ENCODE measurements at regions not wholly inside any gene's neighbourhood (a gene's known extent, or its start where the extent isn't known, plus 50 kb on each side); places are given as distances from the start of the nearest gene placed in this dataset.

GRCh38 chr14:52202151-52202550, 65.3 kb upstream of the PTGDR start:
- no peaks in the 10 kb centered on the region for H3K79me2 ChIP-seq (ENCODE audit: insufficient read depth)
- no peak overlapping the region for H3K4me3 ChIP-seq (ENCODE audit: low read depth in 2 of 2, low read length in 1 of 2)
- no peaks in the 10 kb centered on the region for H3K9me2 ChIP-seq
- H3K4me2 ChIP-seq, result no peak overlapping the region
- no peaks in the 10 kb centered on the region for H4K20me1 ChIP-seq (ENCODE audit: insufficient read depth)
- no peaks in the 10 kb centered on the region for H3K9me3 ChIP-seq
- no peaks in the 10 kb centered on the region for H3F3A ChIP-seq (replicated peaks; ENCODE audit: insufficient read depth)
- no peaks in the 10 kb centered on the region for H3K36me3 ChIP-seq (replicated peaks in 1 of 2; ENCODE audit: control insufficient read depth in 1 of 2, insufficient read depth in 2 of 2, low read length in 1 of 2)
- H3K27ac ChIP-seq (ENCODE audit: low read depth in 2 of 2, low read length in 1 of 2), result no peak overlapping the region
- H3K9ac ChIP-seq, result no peak overlapping the region
- no peak for DNase-seq
- H3K27me3 ChIP-seq (ENCODE audit: insufficient read depth), result no peaks in the 10 kb centered on the region
- POLR2A ChIA-PET, result no interaction called here
- no peaks in the 10 kb centered on the region for H3K4me1 ChIP-seq (ENCODE audit: control insufficient read depth in 1 of 2, insufficient read depth in 2 of 2, low read depth in 1 of 2, low read length in 1 of 2)
- TF ChIP-seq FOXM1 (IDR thresholded peaks at IDR 0.05; ENCODE audit: low read depth) (no peak), REST (IDR thresholded peaks at IDR 0.05; ENCODE audit: low read depth, low read length) (no peak), JUND (IDR thresholded peaks at IDR 0.05) (no peak), ELF1 (IDR thresholded peaks at IDR 0.05) (no peak), MEF2A (IDR thresholded peaks at IDR 0.05; ENCODE audit: borderline replicate concordance, low read depth) (no peak), RFX5 (IDR thresholded peaks at IDR 0.05; ENCODE audit: low read length) (no peak), CTCF (IDR thresholded peaks at IDR 0.05) (no peak), NRF1 (IDR thresholded peaks at IDR 0.05; ENCODE audit: low read depth, low read length) (no peak), PBX3 (IDR thresholded peaks at IDR 0.05) (no peak), EP300 (IDR thresholded peaks at IDR 0.05; ENCODE audit: borderline replicate concordance in 1 of 2, low read depth in 1 of 2, low read length in 1 of 2) (no peak), RXRA (IDR thresholded peaks at IDR 0.05; ENCODE audit: borderline replicate concordance, low read depth) (no peak), IRF3 (IDR thresholded peaks at IDR 0.05; ENCODE audit: low read depth, low read length) (no peak), USF1 (IDR thresholded peaks at IDR 0.05; ENCODE audit: borderline replicate concordance, low read depth) (no peak), GABPA (IDR thresholded peaks at IDR 0.05; ENCODE audit: low read depth) (no peak), GATA2 (CRISPR knock-in tag; IDR thresholded peaks at IDR 0.05) (no peak), USF2 (IDR thresholded peaks at IDR 0.05; ENCODE audit: borderline replicate concordance, low read depth, low read length) (no peak), POLR2AphosphoS5 (IDR thresholded peaks at IDR 0.05; ENCODE audit: low read depth, low read length) (no peak), CHD2 (IDR thresholded peaks at IDR 0.05; ENCODE audit: low read length, partially characterized antibody) (no peak), TCF12 (IDR thresholded peaks at IDR 0.05) (no peak)
- H2AFZ ChIP-seq (ENCODE audit: low read depth), result no peak overlapping the region
- CTCF ChIA-PET, result no interaction called here
